Activated B cell treated with CpG ODN at 0.5 μM for 24 hours (primary cell): ENCODE measurements at regions not wholly inside any gene's neighbourhood (a gene's known extent, or its start where the extent isn't known, plus 50 kb on each side); places are given as distances from the start of the nearest gene placed in this dataset.

ENCODE experiments used
- ATAC-seq: fragments of 200-7000 bp; cut with Tn5 transposase; one replicate; pipeline ENCODE4 v1.10.0; 2021; ENCODE audit warnings: low read depth, mild to moderate bottlenecking, moderate library complexity
- CTCF ChIA-PET: fragments of 350-600 bp; sonication (Branson Sonifier 250); formaldehyde crosslinking; loops from one replicate; lab custom pipeline; 2021; ENCODE audit warnings: antibody characterized with exemption; lab: Charles Lee
- POLR2A ChIA-PET: fragments of 350-600 bp; sonication (Branson Sonifier 250); formaldehyde crosslinking; loops from one replicate; lab custom pipeline; 2021; ENCODE audit warnings: antibody characterized with exemption; lab: Charles Lee
- DNase-seq: peaks from one replicate; pipeline ENCODE4 v3.0.0; 2022
- H3K27ac Mint-ChIP-seq: one replicate; pipeline ENCODE4 v1.8.0; 2020; ENCODE audit warnings: mixed read lengths
- H3K27me3 Mint-ChIP-seq: one replicate; pipeline ENCODE4 v1.8.0; 2021; ENCODE audit warnings: mixed read lengths
- H3K36me3 Mint-ChIP-seq: one replicate; pipeline ENCODE4 v1.8.0; 2021; ENCODE audit warnings: low read depth, mixed read lengths
- H3K4me1 Mint-ChIP-seq: one replicate; pipeline ENCODE4 v1.8.0; 2021; ENCODE audit warnings: mixed read lengths
- H3K4me3 Mint-ChIP-seq: one replicate; pipeline ENCODE4 v1.8.0; 2020; ENCODE audit warnings: mild to moderate bottlenecking, mixed read lengths
- H3K9me3 Mint-ChIP-seq: one replicate; pipeline ENCODE4 v1.8.0; 2020; ENCODE audit warnings: mixed read lengths
- intact Hi-C: fragments of 100-400 bp; cut with micrococcal nuclease; formaldehyde crosslinking; loops from one replicate; pipeline ENCODE4 v1.15.1; 2024
- TF ChIP-seq, protein P1 (sequence below): fragments of 200-600 bp; IDR thresholded peaks from one replicate; pipeline ENCODE4 v1.8.0; 2022; ENCODE audit warnings: antibody characterized with exemption, mild to moderate bottlenecking

DNA sequence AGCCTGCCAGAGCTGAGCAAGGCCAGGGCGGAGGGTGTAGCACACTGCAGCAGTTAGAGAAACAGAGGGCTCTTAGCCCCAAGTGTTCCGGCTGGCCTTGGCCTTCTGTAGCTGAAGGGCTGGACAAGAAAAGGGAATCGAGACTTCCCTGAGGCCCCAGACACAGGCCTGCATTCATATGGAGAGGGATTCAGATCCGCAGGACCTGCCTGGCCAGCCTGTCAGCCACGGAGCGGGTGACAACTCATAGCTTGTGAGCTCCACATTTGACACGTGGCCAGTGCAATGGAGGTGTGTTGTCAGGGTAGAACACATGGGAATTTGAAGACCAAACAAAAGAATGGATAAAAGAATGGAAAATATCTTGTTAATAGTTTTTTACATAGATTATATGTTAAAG is 182.2 kb upstream of the GSC start:
- H3K27ac Mint-ChIP-seq: no peak overlapping the region
- peaks cover 5% of the 10 kb centered on the region for H3K27me3 Mint-ChIP-seq
- H3K4me3 Mint-ChIP-seq: no peak overlapping the region
- H3K9me3 Mint-ChIP-seq: no peaks in the 10 kb centered on the region
- TF ChIP-seq, protein P1, sequence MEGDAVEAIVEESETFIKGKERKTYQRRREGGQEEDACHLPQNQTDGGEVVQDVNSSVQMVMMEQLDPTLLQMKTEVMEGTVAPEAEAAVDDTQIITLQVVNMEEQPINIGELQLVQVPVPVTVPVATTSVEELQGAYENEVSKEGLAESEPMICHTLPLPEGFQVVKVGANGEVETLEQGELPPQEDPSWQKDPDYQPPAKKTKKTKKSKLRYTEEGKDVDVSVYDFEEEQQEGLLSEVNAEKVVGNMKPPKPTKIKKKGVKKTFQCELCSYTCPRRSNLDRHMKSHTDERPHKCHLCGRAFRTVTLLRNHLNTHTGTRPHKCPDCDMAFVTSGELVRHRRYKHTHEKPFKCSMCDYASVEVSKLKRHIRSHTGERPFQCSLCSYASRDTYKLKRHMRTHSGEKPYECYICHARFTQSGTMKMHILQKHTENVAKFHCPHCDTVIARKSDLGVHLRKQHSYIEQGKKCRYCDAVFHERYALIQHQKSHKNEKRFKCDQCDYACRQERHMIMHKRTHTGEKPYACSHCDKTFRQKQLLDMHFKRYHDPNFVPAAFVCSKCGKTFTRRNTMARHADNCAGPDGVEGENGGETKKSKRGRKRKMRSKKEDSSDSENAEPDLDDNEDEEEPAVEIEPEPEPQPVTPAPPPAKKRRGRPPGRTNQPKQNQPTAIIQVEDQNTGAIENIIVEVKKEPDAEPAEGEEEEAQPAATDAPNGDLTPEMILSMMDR: no peak
- CTCF ChIA-PET: no interaction called here
- intact Hi-C loops: no loop called here
- ATAC-seq (no peak), DNase-seq (no peak)
- no peaks in the 10 kb centered on the region for H3K4me1 Mint-ChIP-seq
- POLR2A ChIA-PET: no interaction called here
- no peaks in the 10 kb centered on the region for H3K36me3 Mint-ChIP-seq

DNA sequence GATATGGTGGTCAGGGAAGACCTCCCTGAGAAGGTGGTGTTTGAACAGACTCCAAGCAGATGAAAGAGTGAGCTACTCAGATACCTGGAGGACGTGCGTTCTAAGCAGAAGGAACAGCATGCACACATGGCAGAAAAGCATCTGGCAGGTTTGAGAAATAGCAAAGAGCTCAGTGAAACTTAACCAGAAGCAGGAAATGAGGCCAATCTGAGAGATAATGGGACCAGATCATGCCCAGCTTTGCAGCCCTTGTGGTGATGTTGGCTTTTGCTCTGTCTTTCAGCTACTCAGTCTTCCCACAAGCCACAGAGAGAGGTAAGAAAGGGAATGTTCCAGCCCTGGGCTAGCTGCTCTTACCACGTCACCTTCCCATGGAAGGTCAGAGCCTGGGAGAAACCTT is 176.3 kb upstream of the GSC start:
- Mint-ChIP-seq H3K36me3 (no peaks in the 10 kb centered on the region), H3K27me3 (peaks cover under 1% of the 10 kb centered on the region), H3K4me3 (no peak overlapping the region), H3K27ac (no peak overlapping the region), H3K9me3 (no peaks in the 10 kb centered on the region), H3K4me1 (no peaks in the 10 kb centered on the region)
- TF ChIP-seq, protein P1: no peak
- DNase-seq (no peak), ATAC-seq (no peak)
- CTCF ChIA-PET: no interaction called here
- intact Hi-C loops: no loop called here
- POLR2A ChIA-PET: no interaction called here

DNA sequence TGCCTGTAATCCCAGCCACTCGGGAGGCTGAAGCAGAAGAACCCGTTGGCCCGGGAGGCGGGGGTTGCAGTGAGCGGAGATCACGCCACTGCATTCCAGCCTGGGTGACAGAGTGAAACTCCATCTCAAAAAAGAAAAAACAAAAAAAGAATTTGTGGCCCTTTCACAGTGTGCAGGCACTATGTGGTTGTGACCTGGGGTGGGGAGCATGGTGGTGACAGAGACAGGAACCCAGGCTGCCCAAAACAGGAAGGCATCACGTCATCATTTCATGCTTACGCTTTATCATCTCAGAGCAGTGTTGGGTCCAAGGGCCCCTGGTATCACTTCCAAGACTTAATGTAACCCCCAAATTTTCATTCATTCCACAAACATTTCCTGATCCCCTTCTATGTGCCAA is 175.7 kb upstream of the GSC start:
- Mint-ChIP-seq H3K27me3 (no peaks in the 10 kb centered on the region), H3K27ac (no peak overlapping the region)
- POLR2A ChIA-PET: no interaction called here

DNA sequence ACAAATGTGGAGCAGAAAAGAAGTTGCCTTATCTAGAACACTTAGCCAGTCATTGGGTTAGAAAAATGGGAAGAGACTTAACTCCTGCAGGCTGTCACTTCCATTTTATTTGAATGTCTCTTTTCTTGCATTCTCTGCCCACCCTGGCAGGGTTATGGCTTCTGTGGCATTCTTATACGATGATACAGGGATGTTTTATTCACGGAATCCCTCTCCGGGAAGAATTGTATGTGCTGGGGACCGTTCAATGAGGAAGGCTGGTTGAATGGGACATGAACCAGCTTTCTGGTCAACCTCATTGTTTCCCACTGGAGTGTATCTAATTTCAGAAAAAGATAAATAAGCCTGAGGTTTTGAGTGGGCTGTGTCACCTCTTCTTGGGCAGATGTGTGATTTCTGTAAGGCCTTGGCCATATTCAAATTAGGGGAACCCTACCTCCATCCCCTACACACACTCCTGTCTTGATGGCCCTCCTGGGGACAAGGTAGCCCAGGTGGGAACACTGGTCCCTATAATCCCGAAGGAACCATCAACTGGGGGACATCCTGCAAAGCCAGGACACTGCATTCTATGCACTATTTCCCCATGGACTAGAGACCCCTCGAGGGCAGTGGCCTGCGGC is 174.8 kb upstream of the GSC start:
- CTCF ChIA-PET: no interaction called here
- no peak for ATAC-seq
- no peaks in the 10 kb centered on the region for H3K4me1 Mint-ChIP-seq
- TF ChIP-seq, protein P1: no peak
- no peak overlapping the region for H3K27ac Mint-ChIP-seq
- no peak overlapping the region for H3K4me3 Mint-ChIP-seq
- H3K9me3 Mint-ChIP-seq: no peaks in the 10 kb centered on the region
- intact Hi-C loops: no loop called here
- no peaks in the 10 kb centered on the region for H3K36me3 Mint-ChIP-seq
- no peaks in the 10 kb centered on the region for H3K27me3 Mint-ChIP-seq
- no peak for DNase-seq
- POLR2A ChIA-PET: no interaction called here

More for the DNA sequence above, 175.7 kb upstream of the GSC start:
- no peak for DNase-seq
- Mint-ChIP-seq H3K4me3 (no peak overlapping the region), H3K4me1 (no peaks in the 10 kb centered on the region), H3K9me3 (no peaks in the 10 kb centered on the region), H3K36me3 (no peaks in the 10 kb centered on the region)
- intact Hi-C loops: no loop called here
- TF ChIP-seq, protein P1: no peak
- ATAC-seq: no peak
- CTCF ChIA-PET: no interaction called here

DNA sequence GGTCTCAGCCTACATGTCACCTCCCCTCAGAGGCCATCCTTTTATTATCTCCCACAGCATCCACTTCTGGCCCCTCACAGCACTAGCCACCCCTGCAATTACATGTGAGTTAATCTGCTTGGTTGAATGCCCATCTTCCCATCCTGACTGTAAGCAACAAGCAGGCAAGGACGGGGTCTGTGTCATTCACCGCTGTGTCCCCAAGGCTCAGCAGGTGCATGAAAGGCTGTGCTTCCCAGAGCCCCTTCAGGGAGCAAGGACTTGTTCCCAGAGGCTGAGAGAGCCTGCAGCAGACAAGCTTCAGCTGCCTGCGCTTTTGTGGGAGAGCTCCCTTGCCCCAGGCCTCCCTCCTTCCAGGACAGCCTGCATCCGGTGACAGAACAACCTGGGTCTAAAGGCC is 172.7 kb upstream of the GSC start:
- DNase-seq: no peak
- TF ChIP-seq, protein P1: no peak
- CTCF ChIA-PET: no interaction called here
- no peak for ATAC-seq
- H3K27me3 Mint-ChIP-seq: no peaks in the 10 kb centered on the region
- no peaks in the 10 kb centered on the region for H3K9me3 Mint-ChIP-seq
- H3K36me3 Mint-ChIP-seq: no peaks in the 10 kb centered on the region
- H3K4me3 Mint-ChIP-seq: no peak overlapping the region
- POLR2A ChIA-PET: no interaction called here
- no peaks in the 10 kb centered on the region for H3K4me1 Mint-ChIP-seq
- no peak overlapping the region for H3K27ac Mint-ChIP-seq
- intact Hi-C loops: no loop called here
